ENCODE measurements at regions not wholly inside any gene's neighbourhood (a gene's known extent, or its start where the extent isn't known, plus 50 kb on each side); places are given as distances from the start of the nearest gene placed in this dataset.

- DNase-seq (ENCODE audit: low spot score) = no peak
These were observed 234.6 kb downstream of the EBLN2 start for GRCh38 chr3:73295876-73296635.

- no peak for DNase-seq (ENCODE audit: low spot score)
These were observed 235.4 kb downstream of the EBLN2 start for GRCh38 chr3:73296859-73297258.

- no peak for DNase-seq (ENCODE audit: low spot score)
These were observed 237.1 kb downstream of the EBLN2 start for GRCh38 chr3:73298243-73299183.

- DNase-seq (ENCODE audit: low spot score) = no peak
These were observed 237.8 kb downstream of the EBLN2 start for GRCh38 chr3:73299184-73299691.

GRCh38 chr3:73314151-73314951 is 252.9 kb downstream of the EBLN2 start:
- no peak for DNase-seq (ENCODE audit: low spot score)

GRCh38 chr3:73315706-73316105 is 254.2 kb downstream of the EBLN2 start:
- no peak for DNase-seq (ENCODE audit: low spot score)

- DNase-seq (ENCODE audit: low spot score) = no peak
These were observed 257.8 kb downstream of the EBLN2 start for GRCh38 chr3:73319179-73319769.

GRCh38 chr3:73321286-73321999 is 260.0 kb downstream of the EBLN2 start:
- DNase-seq (ENCODE audit: low spot score) = no peak

- DNase-seq (ENCODE audit: low spot score) = peak; percentile 79
These were observed 263.0 kb downstream of the EBLN2 start for GRCh38 chr3:73324203-73325155.

GRCh38 chr3:73326396-73326795 is 264.9 kb downstream of the EBLN2 start:
- DNase-seq (ENCODE audit: low spot score) = no peak

- no peak for DNase-seq (ENCODE audit: low spot score)
These were observed 265.6 kb downstream of the EBLN2 start for GRCh38 chr3:73327052-73327451.

Measured in AG08395 (cell line).